Endothelial cell (in vitro differentiated cells): ENCODE measurements at regions not wholly inside any gene's neighbourhood (a gene's known extent, or its start where the extent isn't known, plus 50 kb on each side); places are given as distances from the start of the nearest gene placed in this dataset.

Experiments
- DNase-seq: peaks from one replicate; pipeline ENCODE4 v3.0.0; 2021; ENCODE audit warnings: low spot score
- H3K27ac Mint-ChIP-seq: one replicate; pipeline ENCODE4 v1.8.0; 2021; ENCODE audit warnings: mixed read lengths, inconsistent platforms; ENCODE audit not compliant: unreplicated experiment
- H3K27me3 Mint-ChIP-seq: one replicate; pipeline ENCODE4 v1.8.0; 2021; ENCODE audit warnings: mild to moderate bottlenecking, moderate library complexity, mixed read lengths, inconsistent platforms; ENCODE audit not compliant: unreplicated experiment
- H3K36me3 Mint-ChIP-seq: one replicate; pipeline ENCODE4 v1.8.0; 2021; ENCODE audit warnings: mild to moderate bottlenecking, low read depth, mixed read lengths, inconsistent platforms; ENCODE audit not compliant: unreplicated experiment
- H3K4me1 Mint-ChIP-seq: one replicate; pipeline ENCODE4 v1.8.0; 2021; ENCODE audit warnings: mild to moderate bottlenecking, mixed read lengths, inconsistent platforms; ENCODE audit not compliant: unreplicated experiment
- H3K4me3 Mint-ChIP-seq: one replicate; pipeline ENCODE4 v1.8.0; 2021; ENCODE audit warnings: mild to moderate bottlenecking, mixed read lengths, inconsistent platforms; ENCODE audit not compliant: unreplicated experiment
- H3K9me3 Mint-ChIP-seq: one replicate; pipeline ENCODE4 v1.8.0; 2021; ENCODE audit warnings: mixed read lengths, inconsistent platforms; ENCODE audit not compliant: unreplicated experiment
- TF ChIP-seq, protein P1 (sequence below): fragments of 200-600 bp; sonication (generic); IDR thresholded peaks from one replicate; pipeline ENCODE4 v1.5.0; 2021; ENCODE audit warnings: antibody characterized with exemption; ENCODE audit not compliant: unreplicated experiment

DNA sequence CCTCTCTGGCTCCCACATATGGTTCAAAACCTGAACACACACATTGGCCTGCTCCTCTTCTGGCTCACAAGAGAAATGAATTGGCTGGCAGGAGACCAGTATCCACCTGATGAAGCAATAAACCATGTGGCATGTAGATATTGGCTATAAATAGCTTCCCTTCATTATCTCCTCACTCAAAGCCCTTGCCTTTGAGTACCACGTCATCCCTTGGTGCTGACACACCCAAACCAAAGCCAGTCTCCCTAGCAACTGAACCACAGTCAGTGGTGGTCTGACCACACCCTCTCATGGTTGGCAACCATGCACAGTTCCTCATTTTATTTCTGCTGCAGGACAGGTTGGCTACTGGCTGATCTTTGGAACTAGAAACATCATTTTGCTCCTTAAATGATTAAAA, 98.8 kb downstream of the ZNF621 start:
- H3K4me3 Mint-ChIP-seq: no peak overlapping the region
- H3K36me3 Mint-ChIP-seq: peaks cover under 1% of the 10 kb centered on the region
- no peaks in the 10 kb centered on the region for H3K27me3 Mint-ChIP-seq

DNA sequence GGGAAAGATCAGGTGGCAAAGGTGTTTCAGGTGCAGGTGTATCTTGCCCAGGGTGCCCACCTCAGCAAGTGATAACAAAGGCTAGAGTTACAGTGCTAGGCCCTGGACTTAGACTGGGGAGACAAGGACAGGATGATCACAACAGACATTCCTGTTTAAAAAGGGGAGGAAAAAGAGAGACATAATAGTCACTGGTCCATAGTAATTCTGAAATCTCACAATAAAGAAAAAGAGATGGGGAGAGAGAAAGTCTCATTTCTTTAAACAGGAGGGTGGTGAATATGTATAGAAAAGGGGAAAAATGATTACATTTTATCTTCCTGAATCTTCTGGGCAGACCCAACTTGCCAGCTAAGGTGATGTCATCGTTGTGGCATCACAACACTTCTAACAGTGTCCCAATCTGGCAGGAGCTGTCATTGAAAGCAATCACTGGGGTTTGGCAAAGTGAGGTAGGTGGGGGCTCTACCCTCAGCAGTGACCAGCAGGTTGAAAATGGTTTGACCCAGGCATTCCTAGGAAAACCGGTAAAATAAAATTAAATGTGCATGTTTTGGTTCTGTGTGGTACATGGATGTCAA, 99.5 kb downstream of the ZNF621 start:
- H3K27ac Mint-ChIP-seq: no peak overlapping the region
- peaks cover 4% of the 10 kb centered on the region for H3K36me3 Mint-ChIP-seq
- H3K9me3 Mint-ChIP-seq: peaks cover 5% of the 10 kb centered on the region
- no peaks in the 10 kb centered on the region for H3K27me3 Mint-ChIP-seq
- no peak for DNase-seq
- TF ChIP-seq, protein P1, sequence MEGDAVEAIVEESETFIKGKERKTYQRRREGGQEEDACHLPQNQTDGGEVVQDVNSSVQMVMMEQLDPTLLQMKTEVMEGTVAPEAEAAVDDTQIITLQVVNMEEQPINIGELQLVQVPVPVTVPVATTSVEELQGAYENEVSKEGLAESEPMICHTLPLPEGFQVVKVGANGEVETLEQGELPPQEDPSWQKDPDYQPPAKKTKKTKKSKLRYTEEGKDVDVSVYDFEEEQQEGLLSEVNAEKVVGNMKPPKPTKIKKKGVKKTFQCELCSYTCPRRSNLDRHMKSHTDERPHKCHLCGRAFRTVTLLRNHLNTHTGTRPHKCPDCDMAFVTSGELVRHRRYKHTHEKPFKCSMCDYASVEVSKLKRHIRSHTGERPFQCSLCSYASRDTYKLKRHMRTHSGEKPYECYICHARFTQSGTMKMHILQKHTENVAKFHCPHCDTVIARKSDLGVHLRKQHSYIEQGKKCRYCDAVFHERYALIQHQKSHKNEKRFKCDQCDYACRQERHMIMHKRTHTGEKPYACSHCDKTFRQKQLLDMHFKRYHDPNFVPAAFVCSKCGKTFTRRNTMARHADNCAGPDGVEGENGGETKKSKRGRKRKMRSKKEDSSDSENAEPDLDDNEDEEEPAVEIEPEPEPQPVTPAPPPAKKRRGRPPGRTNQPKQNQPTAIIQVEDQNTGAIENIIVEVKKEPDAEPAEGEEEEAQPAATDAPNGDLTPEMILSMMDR: no peak
- H3K4me3 Mint-ChIP-seq: no peak overlapping the region
- H3K4me1 Mint-ChIP-seq: no peaks in the 10 kb centered on the region

More for the DNA sequence above, 98.8 kb downstream of the ZNF621 start:
- DNase-seq: no peak
- Mint-ChIP-seq H3K27ac (no peak overlapping the region), H3K9me3 (peaks cover 2% of the 10 kb centered on the region), H3K4me1 (no peaks in the 10 kb centered on the region)
- TF ChIP-seq, protein P1: no peak

DNA sequence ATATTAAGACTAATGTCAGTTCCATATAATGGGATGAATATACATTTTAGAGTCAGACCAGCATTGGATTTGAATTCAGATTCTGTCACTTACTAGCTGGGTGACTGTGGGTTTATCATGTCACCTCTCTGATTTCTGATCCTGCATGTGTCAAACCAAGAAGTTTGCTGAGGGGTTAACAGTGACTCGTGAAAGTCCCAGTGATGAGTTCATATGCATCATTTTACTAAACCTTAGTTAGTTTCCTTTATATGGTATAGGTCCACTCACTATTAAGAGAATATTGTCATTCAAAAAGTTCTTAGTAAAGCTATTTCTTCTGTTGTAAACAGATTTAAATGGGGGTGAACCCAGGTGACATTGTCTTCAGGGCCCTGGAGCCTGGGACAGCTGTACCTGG, 102.3 kb downstream of the ZNF621 start:
- H3K27ac Mint-ChIP-seq: no peak overlapping the region

DNA sequence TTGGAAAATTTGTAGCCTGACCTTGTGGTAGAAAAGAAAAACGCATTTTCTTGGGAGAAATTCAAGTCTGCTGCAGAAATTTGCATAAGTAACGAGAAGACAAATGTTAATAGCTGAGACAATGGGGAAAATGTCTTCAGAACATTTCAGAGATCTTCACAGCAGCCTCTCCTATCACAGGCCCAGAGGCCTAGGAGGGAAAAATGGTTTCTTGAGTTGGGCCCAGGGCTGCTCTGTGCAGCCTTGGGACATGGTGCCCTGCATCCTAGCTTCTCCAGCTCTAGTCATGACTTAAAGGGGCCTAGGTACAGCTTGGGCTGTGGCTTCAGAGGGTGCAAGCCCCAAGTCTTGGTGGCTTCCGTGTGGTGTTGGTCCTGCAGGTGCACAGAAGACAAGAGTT, 104.2 kb downstream of the ZNF621 start:
- H3K36me3 Mint-ChIP-seq: peaks cover 11% of the 10 kb centered on the region
- H3K27ac Mint-ChIP-seq: no peak overlapping the region
- no peak for DNase-seq
- H3K4me1 Mint-ChIP-seq: no peaks in the 10 kb centered on the region
- H3K9me3 Mint-ChIP-seq: peaks cover 5% of the 10 kb centered on the region
- no peak overlapping the region for H3K4me3 Mint-ChIP-seq
- TF ChIP-seq, protein P1: no peak
- H3K27me3 Mint-ChIP-seq: no peaks in the 10 kb centered on the region

More for the DNA sequence above, 102.3 kb downstream of the ZNF621 start:
- peaks cover 5% of the 10 kb centered on the region for H3K9me3 Mint-ChIP-seq
- H3K4me1 Mint-ChIP-seq: no peaks in the 10 kb centered on the region
- H3K36me3 Mint-ChIP-seq: peaks cover 11% of the 10 kb centered on the region
- no peak for DNase-seq
- no peak overlapping the region for H3K4me3 Mint-ChIP-seq
- H3K27me3 Mint-ChIP-seq: no peaks in the 10 kb centered on the region
- TF ChIP-seq, protein P1: no peak

DNA sequence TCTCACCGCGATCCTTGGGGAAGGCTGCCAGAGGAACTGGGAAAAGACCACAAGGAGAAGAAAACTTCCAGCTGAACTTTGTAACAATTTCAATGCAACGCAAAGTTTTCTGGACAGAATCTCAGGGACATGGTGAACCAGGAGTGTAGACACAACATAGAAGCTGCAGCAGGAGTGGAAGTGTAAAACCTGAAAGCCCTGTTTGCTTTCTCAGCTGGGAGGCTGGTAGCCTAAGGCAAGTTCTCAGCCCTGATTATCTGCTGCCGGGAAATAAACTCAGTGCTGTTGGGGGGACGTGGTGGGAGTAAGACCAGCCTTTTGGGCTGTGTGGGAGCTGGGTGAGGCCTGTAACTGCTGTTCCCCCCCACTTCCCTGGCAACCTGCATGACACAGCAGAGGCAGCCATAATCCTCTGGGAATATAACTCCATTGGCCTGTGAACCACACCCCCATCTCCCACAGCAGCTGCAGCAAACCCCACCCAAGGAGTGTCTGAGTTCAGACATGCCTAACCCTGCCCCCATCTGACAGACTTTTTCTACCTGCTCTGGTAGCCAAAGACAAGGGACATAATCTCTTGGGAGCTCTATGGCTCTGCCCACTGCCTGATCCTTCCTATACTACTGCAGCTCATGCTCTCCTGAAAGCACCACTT, 106.7 kb downstream of the ZNF621 start:
- H3K4me1 Mint-ChIP-seq: no peaks in the 10 kb centered on the region
- H3K9me3 Mint-ChIP-seq: peaks cover 5% of the 10 kb centered on the region
- H3K27ac Mint-ChIP-seq: no peak overlapping the region

More for the DNA sequence above, 106.7 kb downstream of the ZNF621 start:
- H3K36me3 Mint-ChIP-seq: peaks cover 11% of the 10 kb centered on the region
- TF ChIP-seq, protein P1: no peak
- H3K27me3 Mint-ChIP-seq: no peaks in the 10 kb centered on the region
- no peak overlapping the region for H3K4me3 Mint-ChIP-seq
- DNase-seq: no peak
